Left ventricle myocardium inferior (tissue), 1 donor: ENCODE measurements at regions not wholly inside any gene's neighbourhood (a gene's known extent, or its start where the extent isn't known, plus 50 kb on each side); places are given as distances from the start of the nearest gene placed in this dataset.
"Not testable (repeated sequence)": the region's sequence is repeated elsewhere in the genome, so short reads cannot be mapped to it uniquely, and the experiment has no call there.

Source experiments
- DNase-seq: peaks from one replicate; pipeline ENCODE4 v3.0.0-alpha.2; 2020
- H3K27ac ChIP-seq: fragments of 200-600 bp; replicated peaks from 2 replicates; pipeline ENCODE4 v1.8.0; 2021
- H3K27me3 ChIP-seq: fragments of 200-600 bp; 2 replicates; pipeline ENCODE4 v1.8.0; 2021; ENCODE audit warnings: low read depth
- H3K36me3 ChIP-seq: fragments of 200-600 bp; 2 replicates; pipeline ENCODE4 v1.8.0; 2021
- H3K4me1 ChIP-seq: fragments of 200-600 bp; 2 replicates; pipeline ENCODE4 v1.8.0; 2021
- H3K4me3 ChIP-seq: fragments of 200-600 bp; 2 replicates; pipeline ENCODE4 v1.8.0; 2021; ENCODE audit warnings: mild to moderate bottlenecking, moderate library complexity
- H3K9me3 ChIP-seq: fragments of 200-600 bp; replicated peaks from 2 replicates; pipeline ENCODE4 v1.8.0; 2021
- intact Hi-C: fragments of 100-400 bp; cut with micrococcal nuclease; formaldehyde crosslinking; loops from one replicate; pipeline ENCODE4 v1.11.0; 2022
- TF ChIP-seq, protein P1 (sequence below): fragments of 200-600 bp; IDR thresholded peaks from 2 replicates; pipeline ENCODE4 v1.8.0; 2021; ENCODE audit warnings: antibody characterized with exemption, mild to moderate bottlenecking, borderline replicate concordance
- donor health status: DM: no; HTN: yes; CAD: no; lungs with severe emphysema.

DNA sequence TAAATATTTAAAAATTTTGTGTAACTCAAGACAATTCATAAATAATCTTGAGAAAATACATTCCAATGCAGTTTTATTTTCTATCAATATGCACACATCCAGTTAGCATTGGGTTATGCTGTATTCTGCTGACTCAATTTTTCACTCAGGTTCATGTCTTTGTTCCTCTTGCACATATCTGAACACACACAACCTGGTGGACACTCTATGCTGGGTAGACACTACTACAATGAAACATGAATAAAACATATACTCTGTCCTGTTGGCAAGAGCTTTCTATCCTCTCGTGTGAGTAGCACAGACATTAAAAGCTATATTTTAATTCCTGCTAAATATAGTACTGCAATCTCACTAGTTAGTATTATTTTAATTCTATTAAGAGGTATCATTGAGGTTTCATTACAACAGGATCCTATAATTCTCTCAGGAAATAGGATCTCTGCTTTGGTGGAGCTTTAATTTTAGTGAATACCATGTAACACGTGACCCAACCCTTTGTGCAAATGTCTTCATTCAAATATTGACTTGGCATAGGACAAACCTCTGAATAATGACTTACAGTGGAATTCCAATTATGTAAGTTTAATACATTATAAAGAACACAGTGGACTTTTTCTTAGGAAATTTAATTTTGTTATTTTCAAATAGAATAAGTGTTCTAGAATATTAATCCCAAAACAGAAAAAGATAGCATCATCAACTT, 342.3 kb upstream of the TMEFF2 start:
- Histone ChIP-seq H3K4me1 (no peaks in the 10 kb centered on the region), H3K27ac (no peak overlapping the region), H3K4me3 (no peak overlapping the region), H3K9me3 (no peaks in the 10 kb centered on the region), H3K27me3 (no peaks in the 10 kb centered on the region), H3K36me3 (no peaks in the 10 kb centered on the region)
- TF ChIP-seq, protein P1, sequence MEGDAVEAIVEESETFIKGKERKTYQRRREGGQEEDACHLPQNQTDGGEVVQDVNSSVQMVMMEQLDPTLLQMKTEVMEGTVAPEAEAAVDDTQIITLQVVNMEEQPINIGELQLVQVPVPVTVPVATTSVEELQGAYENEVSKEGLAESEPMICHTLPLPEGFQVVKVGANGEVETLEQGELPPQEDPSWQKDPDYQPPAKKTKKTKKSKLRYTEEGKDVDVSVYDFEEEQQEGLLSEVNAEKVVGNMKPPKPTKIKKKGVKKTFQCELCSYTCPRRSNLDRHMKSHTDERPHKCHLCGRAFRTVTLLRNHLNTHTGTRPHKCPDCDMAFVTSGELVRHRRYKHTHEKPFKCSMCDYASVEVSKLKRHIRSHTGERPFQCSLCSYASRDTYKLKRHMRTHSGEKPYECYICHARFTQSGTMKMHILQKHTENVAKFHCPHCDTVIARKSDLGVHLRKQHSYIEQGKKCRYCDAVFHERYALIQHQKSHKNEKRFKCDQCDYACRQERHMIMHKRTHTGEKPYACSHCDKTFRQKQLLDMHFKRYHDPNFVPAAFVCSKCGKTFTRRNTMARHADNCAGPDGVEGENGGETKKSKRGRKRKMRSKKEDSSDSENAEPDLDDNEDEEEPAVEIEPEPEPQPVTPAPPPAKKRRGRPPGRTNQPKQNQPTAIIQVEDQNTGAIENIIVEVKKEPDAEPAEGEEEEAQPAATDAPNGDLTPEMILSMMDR = no peak
- no peak for DNase-seq
- intact Hi-C loops = no loop called here

DNA sequence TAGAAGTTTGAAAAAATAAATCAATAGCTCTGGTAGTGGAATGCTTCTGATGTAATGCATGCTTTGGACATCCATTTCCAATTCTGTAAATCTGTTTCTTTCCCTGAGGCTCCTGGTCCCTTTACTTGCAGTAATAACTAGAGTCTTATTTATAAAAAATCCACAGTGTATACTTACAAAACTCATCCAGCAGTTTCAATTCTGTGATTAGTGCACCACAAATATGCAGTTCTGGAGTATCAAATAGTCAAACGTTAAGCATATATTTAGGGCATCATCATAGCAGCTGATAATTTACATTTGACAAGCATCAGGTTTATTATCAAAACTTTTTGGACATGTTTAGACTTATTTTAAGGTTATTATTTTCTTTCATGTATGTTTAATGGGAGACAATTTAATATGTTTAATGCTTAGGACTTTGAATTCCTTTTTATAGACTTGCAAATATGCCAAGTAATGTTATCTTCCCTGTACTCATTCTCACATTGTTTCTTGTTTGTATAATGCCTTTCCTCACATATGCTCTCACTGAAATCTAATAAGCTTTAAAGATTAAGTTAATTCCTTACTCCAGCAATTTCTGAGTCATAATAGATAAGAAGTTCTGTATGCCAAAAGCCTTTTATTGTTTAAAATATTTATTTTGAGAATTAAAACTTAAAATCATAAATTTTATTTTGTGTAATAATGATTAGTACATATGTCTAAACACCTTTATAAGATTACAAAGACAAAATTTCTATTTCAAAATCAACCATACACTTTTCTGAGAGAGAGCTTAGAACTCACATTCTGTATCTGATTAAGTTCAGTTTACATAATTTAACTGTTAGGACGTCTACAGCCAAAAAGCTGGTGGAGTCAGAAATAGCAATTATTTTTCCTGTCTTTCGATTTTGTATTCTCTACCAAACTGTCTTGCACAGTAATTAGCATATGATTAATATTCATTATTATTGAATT, 341.5 kb upstream of the TMEFF2 start:
- Histone ChIP-seq H3K9me3 (no peaks in the 10 kb centered on the region), H3K27me3 (no peaks in the 10 kb centered on the region), H3K4me1 (no peaks in the 10 kb centered on the region), H3K36me3 (no peaks in the 10 kb centered on the region), H3K27ac (no peak overlapping the region), H3K4me3 (no peak overlapping the region)
- TF ChIP-seq, protein P1 = no peak
- DNase-seq = no peak
- intact Hi-C loops = no loop called here

DNA sequence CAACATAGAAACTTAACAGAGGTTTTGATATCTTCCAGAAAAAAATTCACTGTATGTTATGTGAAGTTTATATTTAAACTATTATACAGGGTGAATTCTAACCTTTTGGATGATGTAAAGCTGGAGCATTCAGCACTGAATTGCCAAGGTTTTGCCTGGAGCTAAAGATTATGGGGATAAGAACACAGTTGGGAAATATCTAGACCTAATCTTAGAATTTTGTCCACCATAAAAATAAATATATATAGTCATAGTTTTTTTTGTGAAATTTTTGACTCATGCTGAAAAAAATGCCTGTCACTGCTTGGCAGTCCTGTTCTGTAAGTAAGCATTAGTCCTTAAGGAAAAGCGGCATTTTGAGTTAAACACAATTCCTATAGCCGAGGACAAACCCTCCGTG, 339.3 kb upstream of the TMEFF2 start:
- Histone ChIP-seq H3K4me3 (no peak overlapping the region), H3K9me3 (peaks cover 9% of the 10 kb centered on the region), H3K4me1 (no peaks in the 10 kb centered on the region), H3K36me3 (no peaks in the 10 kb centered on the region), H3K27me3 (no peaks in the 10 kb centered on the region), H3K27ac (no peak overlapping the region)
- intact Hi-C loops = no loop called here
- no peak for DNase-seq
- TF ChIP-seq, protein P1 = no peak

DNA sequence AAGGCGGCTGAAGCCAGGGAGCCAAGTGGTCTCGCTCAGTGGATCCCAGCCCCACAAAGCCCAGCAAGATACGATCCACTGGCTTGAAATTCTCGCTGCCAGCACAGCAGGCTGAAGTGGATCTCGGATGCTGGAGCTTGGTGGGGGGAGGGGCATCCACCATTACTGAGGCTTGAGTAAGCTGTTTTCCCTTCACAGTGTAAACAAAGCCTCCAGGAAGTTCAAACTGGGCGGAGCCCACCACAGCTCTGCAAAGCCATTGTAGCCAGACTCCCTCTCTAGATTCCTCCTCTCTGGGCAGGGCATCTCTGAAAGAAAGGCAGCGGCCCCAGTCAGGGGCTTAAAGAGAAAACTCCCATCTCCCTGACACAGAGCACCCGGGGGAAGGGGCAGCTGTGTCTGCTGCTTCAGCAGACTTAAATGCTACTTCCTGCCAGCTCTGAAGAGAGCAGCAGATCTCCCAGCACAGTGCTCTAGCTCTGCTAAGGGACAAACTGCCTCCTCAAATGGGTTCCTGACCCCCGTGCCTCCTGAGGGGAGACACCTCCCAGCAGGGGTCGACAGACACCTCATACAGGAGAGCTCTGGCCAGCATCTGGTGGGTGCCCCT, 330.0 kb upstream of the TMEFF2 start:
- intact Hi-C loops, H3K27ac ChIP-seq, H3K27me3 ChIP-seq, DNase-seq, H3K4me3 ChIP-seq, H3K36me3 ChIP-seq, H3K4me1 ChIP-seq: not testable (repeated sequence)
- peaks cover 33% of the 10 kb centered on the region for H3K9me3 ChIP-seq

DNA sequence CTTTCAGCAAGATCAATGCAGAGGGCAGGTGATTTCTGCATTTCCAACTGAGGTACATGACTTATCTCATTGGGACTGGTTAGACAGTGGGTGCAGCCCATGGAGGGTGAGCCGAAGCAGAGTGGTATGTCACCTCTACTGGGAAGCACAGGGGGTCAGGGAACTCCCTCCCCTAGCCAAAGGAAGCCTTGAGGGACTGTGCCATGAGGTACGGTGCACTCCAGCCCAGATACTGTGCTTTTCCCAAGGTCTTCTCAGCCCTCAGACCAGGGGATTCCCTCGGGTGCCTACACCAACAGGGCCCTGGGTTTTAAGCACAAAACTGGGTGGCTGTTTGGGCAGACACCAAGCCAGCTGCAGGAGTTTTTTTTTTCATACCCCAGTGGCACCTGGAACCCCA, 329.5 kb upstream of the TMEFF2 start:
- H3K27me3 ChIP-seq, H3K4me3 ChIP-seq, H3K4me1 ChIP-seq, H3K27ac ChIP-seq, intact Hi-C loops, DNase-seq, H3K36me3 ChIP-seq: not testable (repeated sequence)
- peaks cover 29% of the 10 kb centered on the region for H3K9me3 ChIP-seq

DNA sequence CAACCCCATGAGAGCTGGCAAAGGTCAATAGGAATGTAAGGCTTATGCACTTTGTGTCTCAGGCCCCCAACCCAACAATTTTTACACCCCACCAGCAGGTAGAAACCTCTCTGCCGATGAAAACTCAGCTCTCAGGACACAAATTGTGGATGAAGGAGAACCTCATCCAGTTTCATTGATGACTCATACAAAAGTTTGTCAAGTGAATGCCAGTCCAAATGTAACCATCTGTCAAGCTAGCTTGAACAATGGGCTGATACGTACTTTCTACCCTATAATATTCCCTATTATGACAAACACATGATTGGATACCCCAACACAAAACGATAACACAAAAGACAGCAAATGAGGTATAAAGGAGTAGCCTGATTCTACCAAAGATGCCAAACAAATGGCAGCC, 321.2 kb upstream of the TMEFF2 start:
- intact Hi-C loops = no loop called here
- Histone ChIP-seq H3K4me1 (no peaks in the 10 kb centered on the region), H3K27ac (no peak overlapping the region), H3K36me3 (no peaks in the 10 kb centered on the region), H3K4me3 (no peak overlapping the region), H3K9me3 (no peaks in the 10 kb centered on the region), H3K27me3 (no peaks in the 10 kb centered on the region)
- no peak for DNase-seq
- TF ChIP-seq, protein P1 = no peak
